ENCODE measurements at regions not wholly inside any gene's neighbourhood (a gene's known extent, or its start where the extent isn't known, plus 50 kb on each side); places are given as distances from the start of the nearest gene placed in this dataset.

GRCh38 chr13:81197966-81198365 is 857.0 kb upstream of the SPRY2 start:
- Mint-ChIP-seq H3K27me3 (no peaks in the 10 kb centered on the region), H3K36me3 (no peaks in the 10 kb centered on the region), H3K4me3 (no peak overlapping the region), H3K27ac (no peak overlapping the region), H3K9me3 (peaks cover 13 to 22% (median 17%) of the 10 kb centered on the region in 3 donors), H3K4me1 (no peaks in the 10 kb centered on the region)
- H3K27me3 ChIP-seq (replicated peaks in 1 of 2; ENCODE audit: control insufficient read depth in 2 of 2, extremely low read depth in 1 of 2, insufficient read depth in 2 of 2, low read length in 1 of 2) = no peaks in the 10 kb centered on the region
- ChIA-PET CTCF (no interaction called here), POLR2A (interaction anchor here in 1 of 2 donors (0.6 kb wide), 1 partner anchor 34 kb away, joined by 3 read pairs; no protein-coding TSS in a partner anchor)
- DNase-seq (no peak), ATAC-seq (replicated peaks in 1 of 4) (no peak)
- H3K4me3 ChIP-seq (ENCODE audit: control insufficient read depth in 1 of 2, extremely low read depth in 1 of 2, low read length in 1 of 2) = no peak overlapping the region
- WGBS (ENCODE audit: insufficient coverage) = no CpG with 5 or more reads among the region's 3 CpGs
- no peak overlapping the region for H3K27ac ChIP-seq (ENCODE audit: low read length)
- no peaks in the 10 kb centered on the region for H3K4me1 ChIP-seq (ENCODE audit: control insufficient read depth in 1 of 2, extremely low read depth in 1 of 2, insufficient read depth in 2 of 2, low read length in 2 of 2)
- no peaks in the 10 kb centered on the region for H3K9me3 ChIP-seq
- H3K36me3 ChIP-seq (ENCODE audit: control insufficient read depth in 2 of 2, extremely low read depth in 1 of 2, insufficient read depth in 1 of 2, low read length in 1 of 2) = no peaks in the 10 kb centered on the region

- no peak for ATAC-seq (replicated peaks in 1 of 4)
- Histone ChIP-seq H3K4me3 (ENCODE audit: control insufficient read depth in 1 of 2, extremely low read depth in 1 of 2, low read length in 1 of 2) (no peak overlapping the region), H3K27ac (ENCODE audit: low read length) (no peak overlapping the region), H3K9me3 (no peaks in the 10 kb centered on the region), H3K36me3 (ENCODE audit: control insufficient read depth in 2 of 2, extremely low read depth in 1 of 2, insufficient read depth in 1 of 2, low read length in 1 of 2) (no peaks in the 10 kb centered on the region), H3K27me3 (replicated peaks in 1 of 2; ENCODE audit: control insufficient read depth in 2 of 2, extremely low read depth in 1 of 2, insufficient read depth in 2 of 2, low read length in 1 of 2) (no peaks in the 10 kb centered on the region), H3K4me1 (ENCODE audit: control insufficient read depth in 1 of 2, extremely low read depth in 1 of 2, insufficient read depth in 2 of 2, low read length in 2 of 2) (no peaks in the 10 kb centered on the region)
- WGBS (ENCODE audit: insufficient coverage) = no CpG with 5 or more reads among the region's 1 CpG
- ChIA-PET POLR2A (interaction anchor here in 1 of 2 donors (0.6 kb wide), 1 partner anchor 34 kb away, joined by 3 read pairs; no protein-coding TSS in a partner anchor), CTCF (no interaction called here)
- Mint-ChIP-seq H3K9me3 (peaks cover 13 to 25% (median 17%) of the 10 kb centered on the region in 3 donors), H3K27ac (no peak overlapping the region), H3K27me3 (no peaks in the 10 kb centered on the region), H3K4me3 (no peak overlapping the region), H3K36me3 (no peaks in the 10 kb centered on the region), H3K4me1 (no peaks in the 10 kb centered on the region)
- DNase-seq = no peak
Observed at GRCh38 chr13:81197483-81197882, 856.6 kb upstream of the SPRY2 start.

GRCh38 chr13:81194362-81194761 is 853.4 kb upstream of the SPRY2 start:
- ChIA-PET CTCF (no interaction called here), POLR2A (no interaction called here)
- no peak overlapping the region for H3K27ac Mint-ChIP-seq
- no peaks in the 10 kb centered on the region for H3K9me3 ChIP-seq
- H3K9me3 Mint-ChIP-seq = peaks cover 11 to 33% (median 22%) of the 10 kb centered on the region in 3 donors
- H3K27me3 Mint-ChIP-seq = no peaks in the 10 kb centered on the region
- no peaks in the 10 kb centered on the region for H3K36me3 ChIP-seq (ENCODE audit: control insufficient read depth in 2 of 2, extremely low read depth in 1 of 2, insufficient read depth in 1 of 2, low read length in 1 of 2)
- no peak overlapping the region for H3K27ac ChIP-seq (ENCODE audit: low read length)
- ATAC-seq (replicated peaks in 1 of 4) (no peak), DNase-seq (no peak)
- no peaks in the 10 kb centered on the region for H3K36me3 Mint-ChIP-seq
- H3K4me1 ChIP-seq (ENCODE audit: control insufficient read depth in 1 of 2, extremely low read depth in 1 of 2, insufficient read depth in 2 of 2, low read length in 2 of 2) = no peaks in the 10 kb centered on the region
- no peaks in the 10 kb centered on the region for H3K4me1 Mint-ChIP-seq
- no peaks in the 10 kb centered on the region for H3K27me3 ChIP-seq (replicated peaks in 1 of 2; ENCODE audit: control insufficient read depth in 2 of 2, extremely low read depth in 1 of 2, insufficient read depth in 2 of 2, low read length in 1 of 2)
- no peak overlapping the region for H3K4me3 ChIP-seq (ENCODE audit: control insufficient read depth in 1 of 2, extremely low read depth in 1 of 2, low read length in 1 of 2)
- no peak overlapping the region for H3K4me3 Mint-ChIP-seq

- H3K4me1 ChIP-seq (ENCODE audit: control insufficient read depth in 1 of 2, extremely low read depth in 1 of 2, insufficient read depth in 2 of 2, low read length in 2 of 2) = no peaks in the 10 kb centered on the region
- POLR2A ChIA-PET = no interaction called here
Observed at GRCh38 chr13:81184556-81185265, 843.8 kb upstream of the SPRY2 start.

GRCh38 chr13:81172603-81173002 is 831.7 kb upstream of the SPRY2 start:
- Histone ChIP-seq H3K4me3 (ENCODE audit: control insufficient read depth in 1 of 2, extremely low read depth in 1 of 2, low read length in 1 of 2) (no peak overlapping the region), H3K36me3 (ENCODE audit: control insufficient read depth in 2 of 2, extremely low read depth in 1 of 2, insufficient read depth in 1 of 2, low read length in 1 of 2) (no peaks in the 10 kb centered on the region), H3K4me1 (ENCODE audit: control insufficient read depth in 1 of 2, extremely low read depth in 1 of 2, insufficient read depth in 2 of 2, low read length in 2 of 2) (no peaks in the 10 kb centered on the region), H3K27me3 (replicated peaks in 1 of 2; ENCODE audit: control insufficient read depth in 2 of 2, extremely low read depth in 1 of 2, insufficient read depth in 2 of 2, low read length in 1 of 2) (no peaks in the 10 kb centered on the region), H3K27ac (ENCODE audit: low read length) (no peak overlapping the region), H3K9me3 (no peaks in the 10 kb centered on the region)
- CTCF ChIA-PET = no interaction called here
- ATAC-seq (replicated peaks in 1 of 4) = no peak
- Mint-ChIP-seq H3K27ac (no peak overlapping the region), H3K4me1 (no peaks in the 10 kb centered on the region), H3K9me3 (peaks cover 0 to 2% (median 0%) of the 10 kb centered on the region in 3 donors), H3K4me3 (no peak overlapping the region), H3K36me3 (no peaks in the 10 kb centered on the region), H3K27me3 (no peaks in the 10 kb centered on the region)
- POLR2A ChIA-PET = no interaction called here
- 20% methylated on average over 1 of the region's 3 CpGs for WGBS (ENCODE audit: insufficient coverage)
- DNase-seq = no peak

More at GRCh38 chr13:81184556-81185265, 843.8 kb upstream of the SPRY2 start:
- Mint-ChIP-seq H3K36me3 (no peaks in the 10 kb centered on the region), H3K27me3 (no peaks in the 10 kb centered on the region), H3K9me3 (peaks cover 6 to 13% (median 9%) of the 10 kb centered on the region in 3 donors), H3K27ac (no peak overlapping the region), H3K4me1 (no peaks in the 10 kb centered on the region), H3K4me3 (no peak overlapping the region)
- DNase-seq (no peak), ATAC-seq (replicated peaks in 1 of 4) (no peak)
- CTCF ChIA-PET = no interaction called here
- Histone ChIP-seq H3K9me3 (no peaks in the 10 kb centered on the region), H3K27me3 (replicated peaks in 1 of 2; ENCODE audit: control insufficient read depth in 2 of 2, extremely low read depth in 1 of 2, insufficient read depth in 2 of 2, low read length in 1 of 2) (no peaks in the 10 kb centered on the region), H3K27ac (ENCODE audit: low read length) (no peak overlapping the region), H3K36me3 (ENCODE audit: control insufficient read depth in 2 of 2, extremely low read depth in 1 of 2, insufficient read depth in 1 of 2, low read length in 1 of 2) (no peaks in the 10 kb centered on the region), H3K4me3 (ENCODE audit: control insufficient read depth in 1 of 2, extremely low read depth in 1 of 2, low read length in 1 of 2) (no peak overlapping the region)
- WGBS (ENCODE audit: insufficient coverage) = 56% methylated on average over 2 of the region's 3 CpGs

GRCh38 chr13:81171065-81171647 is 830.2 kb upstream of the SPRY2 start:
- peaks cover 3 to 6% (median 5%) of the 10 kb centered on the region in 3 donors for H3K9me3 Mint-ChIP-seq
- no peaks in the 10 kb centered on the region for H3K27me3 Mint-ChIP-seq
- POLR2A ChIA-PET = no interaction called here
- no peak overlapping the region for H3K4me3 Mint-ChIP-seq
- no peaks in the 10 kb centered on the region for H3K36me3 Mint-ChIP-seq
- H3K4me1 Mint-ChIP-seq = no peaks in the 10 kb centered on the region
- Histone ChIP-seq H3K36me3 (ENCODE audit: control insufficient read depth in 2 of 2, extremely low read depth in 1 of 2, insufficient read depth in 1 of 2, low read length in 1 of 2) (no peaks in the 10 kb centered on the region), H3K4me1 (ENCODE audit: control insufficient read depth in 1 of 2, extremely low read depth in 1 of 2, insufficient read depth in 2 of 2, low read length in 2 of 2) (no peaks in the 10 kb centered on the region), H3K4me3 (ENCODE audit: control insufficient read depth in 1 of 2, extremely low read depth in 1 of 2, low read length in 1 of 2) (no peak overlapping the region), H3K27ac (ENCODE audit: low read length) (no peak overlapping the region), H3K9me3 (no peaks in the 10 kb centered on the region), H3K27me3 (replicated peaks in 1 of 2; ENCODE audit: control insufficient read depth in 2 of 2, extremely low read depth in 1 of 2, insufficient read depth in 2 of 2, low read length in 1 of 2) (no peaks in the 10 kb centered on the region)
- no peak overlapping the region for H3K27ac Mint-ChIP-seq
- DNase-seq = no peak
- CTCF ChIA-PET = no interaction called here
- no peak for ATAC-seq (replicated peaks in 1 of 4)
- 0% methylated on average over 1 of the region's 3 CpGs for WGBS (ENCODE audit: insufficient coverage)
